Right cardiac atrium (tissue), 5 donors: ENCODE measurements at regions not wholly inside any gene's neighbourhood (a gene's known extent, or its start where the extent isn't known, plus 50 kb on each side); places are given as distances from the start of the nearest gene placed in this dataset.
A peak's percentile ranks its signal among the peaks of the same experiment; 100 is the strongest.

Experiments used
- ATAC-seq, 2 donors: fragments of 200-7000 bp; cut with Tn5 transposase; one replicate each; pipeline versions ENCODE4 v1.8.0 to v1.9.1; 2020; ENCODE audit warnings: moderate library complexity in 2 of 2, mild to moderate bottlenecking in 1 of 2
- DNase-seq, 3 donors: peaks; one replicate each; pipeline ENCODE4 v3.0.0-alpha.2; 2020
- H3K27ac ChIP-seq: one replicate; pipeline ENCODE4 v1.5.1; 2013; ENCODE audit warnings: mild to moderate bottlenecking, low read length, control low read depth, moderate library complexity
- H3K27me3 ChIP-seq: one replicate; pipeline ENCODE4 v1.6.1; 2013; ENCODE audit not compliant: control insufficient read depth, insufficient read depth
- H3K4me1 ChIP-seq: one replicate; pipeline ENCODE4 v1.6.1; 2013; ENCODE audit warnings: low read length; ENCODE audit not compliant: control insufficient read depth, insufficient read depth
- H3K4me3 ChIP-seq: one replicate; pipeline ENCODE4 v1.5.1; 2013; ENCODE audit warnings: low read length, control low read depth
- H3K9me3 ChIP-seq: one replicate; pipeline ENCODE4 v1.6.1; 2013; ENCODE audit warnings: low read length; ENCODE audit not compliant: control insufficient read depth
- WGBS: extraction: QIAGEN DNeasy Blood & Tissue Kit; methylation state at CpG from one replicate; pipeline ENCODE4 v1.1.7; 2013; 5-methylcytosine and 5-hydroxymethylcytosine counted together
- intact Hi-C, 4 donors: fragments of 100-400 bp; cut with DNase I; formaldehyde crosslinking; loops; one replicate each; pipeline versions ENCODE4 v1.11.0 to v1.14.0; 2022 to 2023
- donor health status: healthy with polysubstance abuse.
- donor health status: DM: no; HTN: yes; CAD: no.
- donor health status: DM: no; HTN: no; CAD: no.
- donor health status: DM: no; HTN: yes; CAD: no; lungs with severe emphysema.
- donor health status: DM: yes; HTN: yes; CAD: no.

- Histone ChIP-seq H3K9me3 (no peaks in the 10 kb centered on the region), H3K4me3 (no peak overlapping the region), H3K27ac (no peak overlapping the region), H3K27me3 (no peaks in the 10 kb centered on the region), H3K4me1 (no peaks in the 10 kb centered on the region)
- ATAC-seq (no peak), DNase-seq (no peak)
- 88% methylated on average over 8 of the region's 8 CpGs for WGBS
- intact Hi-C loops = no loop called here
Observed at GRCh38 chr16:80418517-80419355, 122.1 kb upstream of the DYNLRB2 start.

DNA sequence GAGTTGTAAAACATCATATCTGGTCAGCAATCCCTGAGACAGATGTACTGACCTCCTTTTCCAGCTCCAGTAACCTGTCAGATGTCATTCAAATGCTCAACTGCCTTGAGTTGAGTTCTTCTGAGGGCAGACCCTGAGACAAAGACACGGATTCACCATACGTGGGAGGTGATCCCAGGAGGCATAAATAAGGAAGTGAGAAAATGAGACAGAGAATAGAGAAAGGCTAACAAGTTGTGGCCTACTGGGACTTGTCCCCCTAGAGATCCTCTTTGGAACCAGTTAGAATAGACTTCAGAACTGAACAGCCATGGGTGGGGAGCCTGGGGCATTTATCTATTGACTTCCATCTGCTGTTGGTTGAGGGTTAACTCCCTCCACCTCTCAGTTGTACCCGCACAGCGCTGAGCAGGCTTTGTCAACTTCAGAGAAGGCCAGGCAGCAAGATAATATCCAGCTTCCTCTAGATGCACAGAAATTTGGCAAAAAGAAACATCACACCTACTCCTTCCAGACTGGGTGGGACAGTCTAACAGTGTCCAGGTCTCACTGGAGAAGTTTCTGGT is 123.0 kb upstream of the DYNLRB2 start:
- ATAC-seq (no peak), DNase-seq (no peak)
- Histone ChIP-seq H3K27me3 (no peaks in the 10 kb centered on the region), H3K4me1 (no peaks in the 10 kb centered on the region), H3K4me3 (no peak overlapping the region), H3K27ac (no peak overlapping the region), H3K9me3 (no peaks in the 10 kb centered on the region)
- 74% methylated on average over 4 of the region's 4 CpGs for WGBS
- intact Hi-C loops = no loop called here

- WGBS = 85% methylated on average over 1 of the region's 1 CpG
- DNase-seq = no peak
- ATAC-seq = no peak
- Histone ChIP-seq H3K4me1 (peaks cover 1% of the 10 kb centered on the region), H3K27me3 (no peaks in the 10 kb centered on the region), H3K9me3 (no peaks in the 10 kb centered on the region), H3K4me3 (no peak overlapping the region), H3K27ac (no peak overlapping the region)
- intact Hi-C loops = no loop called here
Observed at GRCh38 chr16:80408014-80408413, 132.8 kb upstream of the DYNLRB2 start.

DNA sequence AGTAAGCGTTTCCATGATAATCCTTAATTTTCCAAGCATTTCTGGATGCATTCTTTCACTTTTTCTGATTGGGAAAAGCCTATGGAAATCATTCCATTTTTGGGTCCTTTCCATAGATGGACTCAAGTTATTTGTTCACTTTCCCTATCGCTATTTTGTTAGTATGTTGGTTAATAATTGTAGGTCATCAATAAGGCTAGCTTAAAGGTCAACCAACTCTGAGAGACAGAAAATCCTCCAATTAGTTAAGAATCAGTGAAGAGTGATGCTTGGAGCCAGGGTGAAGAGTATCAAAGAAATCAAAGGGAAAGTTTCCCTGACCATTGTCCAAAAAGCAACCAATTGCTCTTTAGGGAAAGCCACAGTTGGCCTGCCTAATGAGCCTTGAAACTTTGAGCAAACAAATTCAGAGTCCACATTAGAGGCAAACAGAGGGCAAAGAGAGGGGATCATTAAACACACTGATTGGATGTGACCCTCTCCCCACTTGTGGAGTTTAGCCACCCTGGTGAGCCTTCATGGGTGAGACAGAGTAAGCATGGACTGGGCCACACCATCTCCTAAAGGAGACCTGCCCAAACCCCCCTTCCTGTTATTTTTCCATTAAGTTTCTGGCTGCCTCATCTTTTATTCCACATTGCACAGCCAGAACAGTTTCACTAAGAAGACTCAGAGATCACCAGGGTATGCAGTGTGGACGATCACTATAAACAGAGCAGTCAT is 133.4 kb upstream of the DYNLRB2 start:
- Histone ChIP-seq H3K27me3 (no peaks in the 10 kb centered on the region), H3K9me3 (no peaks in the 10 kb centered on the region), H3K4me1 (peaks cover 1% of the 10 kb centered on the region), H3K27ac (no peak overlapping the region), H3K4me3 (no peak overlapping the region)
- intact Hi-C loops = no loop called here
- 91% methylated on average over 3 of the region's 3 CpGs for WGBS
- no peak for DNase-seq
- no peak for ATAC-seq

GRCh38 chr16:80404847-80405246 is 135.9 kb upstream of the DYNLRB2 start:
- Histone ChIP-seq H3K27me3 (no peaks in the 10 kb centered on the region), H3K9me3 (no peaks in the 10 kb centered on the region), H3K27ac (no peak overlapping the region), H3K4me3 (no peak overlapping the region), H3K4me1 (peaks cover 1% of the 10 kb centered on the region)
- ATAC-seq (no peak), DNase-seq (no peak)
- intact Hi-C loops = no loop called here

DNA sequence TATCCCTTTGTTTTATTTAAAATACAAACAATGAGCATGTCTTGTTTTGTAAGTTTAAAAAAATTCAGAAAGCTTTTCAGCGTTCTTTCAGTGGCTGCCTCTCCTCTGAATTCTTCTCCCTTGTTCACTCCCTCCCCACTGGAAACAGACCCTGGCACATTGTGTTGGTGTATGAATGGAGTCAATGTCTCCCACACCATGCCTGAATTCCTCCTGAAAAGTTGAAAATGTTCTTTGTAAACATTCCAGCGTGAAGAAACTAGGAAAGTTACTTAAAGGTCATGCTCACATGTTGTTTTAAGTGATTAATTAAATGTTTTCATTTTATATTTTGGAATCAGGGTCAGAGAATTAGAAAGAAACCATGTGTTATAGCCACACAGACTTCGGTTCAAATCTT is 136.9 kb upstream of the DYNLRB2 start:
- no peaks in the 10 kb centered on the region for H3K9me3 ChIP-seq
- no peak for ATAC-seq
- no peaks in the 10 kb centered on the region for H3K27me3 ChIP-seq
- no peak for DNase-seq
- peaks cover 1% of the 10 kb centered on the region for H3K4me1 ChIP-seq
- no peak overlapping the region for H3K27ac ChIP-seq
- no peak overlapping the region for H3K4me3 ChIP-seq
- intact Hi-C loops = no loop called here
- WGBS = 41% methylated on average over 3 of the region's 3 CpGs

GRCh38 chr16:80390871-80391489 is 149.8 kb upstream of the DYNLRB2 start:
- no peak overlapping the region for H3K27ac ChIP-seq
- no peaks in the 10 kb centered on the region for H3K9me3 ChIP-seq
- ATAC-seq = peak in 1 of 2 donors; percentile 64
- no peaks in the 10 kb centered on the region for H3K4me1 ChIP-seq
- intact Hi-C loops = no loop called here
- no peaks in the 10 kb centered on the region for H3K27me3 ChIP-seq
- no peak overlapping the region for H3K4me3 ChIP-seq
- WGBS = 49% methylated on average over 5 of the region's 5 CpGs
- DNase-seq = no peak

- no peak for ATAC-seq
- intact Hi-C loops = no loop called here
Observed at GRCh38 chr16:80390046-80390445, 150.7 kb upstream of the DYNLRB2 start.

GRCh38 chr16:80389338-80389737 is 151.5 kb upstream of the DYNLRB2 start:
- WGBS = 62% methylated on average over 9 of the region's 9 CpGs
- Histone ChIP-seq H3K9me3 (no peaks in the 10 kb centered on the region), H3K4me3 (no peak overlapping the region), H3K4me1 (no peaks in the 10 kb centered on the region), H3K27ac (no peak overlapping the region), H3K27me3 (no peaks in the 10 kb centered on the region)
- intact Hi-C loops = no loop called here
- ATAC-seq (no peak), DNase-seq (peak in 1 of 3 donors; percentile 33)

More at GRCh38 chr16:80390046-80390445, 150.7 kb upstream of the DYNLRB2 start:
- H3K4me3 ChIP-seq = no peak overlapping the region
- no peaks in the 10 kb centered on the region for H3K9me3 ChIP-seq
- no peaks in the 10 kb centered on the region for H3K4me1 ChIP-seq
- WGBS = 72% methylated on average over 4 of the region's 4 CpGs
- no peaks in the 10 kb centered on the region for H3K27me3 ChIP-seq
- H3K27ac ChIP-seq = no peak overlapping the region
- no peak for DNase-seq

GRCh38 chr16:80387318-80387921 is 153.4 kb upstream of the DYNLRB2 start:
- intact Hi-C loops = no loop called here
- H3K4me1 ChIP-seq = no peaks in the 10 kb centered on the region
- H3K27ac ChIP-seq = no peak overlapping the region
- WGBS = 63% methylated on average over 15 of the region's 15 CpGs
- H3K4me3 ChIP-seq = no peak overlapping the region
- no peaks in the 10 kb centered on the region for H3K27me3 ChIP-seq
- ATAC-seq = no peak
- DNase-seq = no peak
- no peaks in the 10 kb centered on the region for H3K9me3 ChIP-seq

- H3K4me3 ChIP-seq = no peak overlapping the region
- ATAC-seq (no peak), DNase-seq (no peak)
- no peaks in the 10 kb centered on the region for H3K27me3 ChIP-seq
- H3K9me3 ChIP-seq = no peaks in the 10 kb centered on the region
- no peaks in the 10 kb centered on the region for H3K4me1 ChIP-seq
- intact Hi-C loops = no loop called here
- H3K27ac ChIP-seq = no peak overlapping the region
Observed at GRCh38 chr16:80384862-80385261, 155.9 kb upstream of the DYNLRB2 start.
